ENCODE measurements at regions not wholly inside any gene's neighbourhood (a gene's known extent, or its start where the extent isn't known, plus 50 kb on each side); places are given as distances from the start of the nearest gene placed in this dataset.
"Not testable (repeated sequence)": the region's sequence is repeated elsewhere in the genome, so short reads cannot be mapped to it uniquely, and the experiment has no call there.

DNA sequence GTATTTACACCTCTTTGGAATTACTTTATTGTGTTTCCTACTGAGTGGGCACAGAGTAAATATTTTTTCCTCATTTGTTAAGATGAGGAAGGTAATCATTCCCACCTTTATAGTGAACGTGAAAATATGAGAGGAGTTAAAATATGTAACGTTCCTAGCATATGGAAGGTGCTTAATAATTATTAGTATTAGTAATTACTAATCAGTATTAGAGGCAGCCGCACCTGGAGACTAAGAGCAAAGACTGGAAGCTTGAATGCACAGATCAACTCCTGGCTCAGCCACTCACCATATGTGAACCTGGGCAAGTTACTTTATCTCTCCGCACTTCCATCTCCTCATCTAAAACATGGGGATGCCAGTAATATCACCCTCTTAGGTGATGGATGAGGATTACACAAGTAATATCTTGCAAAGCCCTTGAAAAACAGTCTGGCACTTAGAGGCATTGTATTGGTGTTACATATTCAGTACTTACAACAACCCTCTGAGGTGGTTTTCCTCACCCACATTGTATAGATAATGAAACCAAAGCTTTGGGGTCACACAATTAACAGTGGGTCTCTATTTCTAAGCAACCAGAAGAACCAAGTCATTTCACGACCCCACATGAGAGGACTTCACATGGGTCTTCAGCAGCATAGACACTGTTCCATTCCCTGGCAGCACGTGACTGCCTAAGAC, 100.3 kb upstream of the KCTD1 start:
- no peak for DNase-seq

GRCh38 chr18:26646901-26647300, 98.5 kb upstream of the KCTD1 start:
- no peak for DNase-seq

DNA sequence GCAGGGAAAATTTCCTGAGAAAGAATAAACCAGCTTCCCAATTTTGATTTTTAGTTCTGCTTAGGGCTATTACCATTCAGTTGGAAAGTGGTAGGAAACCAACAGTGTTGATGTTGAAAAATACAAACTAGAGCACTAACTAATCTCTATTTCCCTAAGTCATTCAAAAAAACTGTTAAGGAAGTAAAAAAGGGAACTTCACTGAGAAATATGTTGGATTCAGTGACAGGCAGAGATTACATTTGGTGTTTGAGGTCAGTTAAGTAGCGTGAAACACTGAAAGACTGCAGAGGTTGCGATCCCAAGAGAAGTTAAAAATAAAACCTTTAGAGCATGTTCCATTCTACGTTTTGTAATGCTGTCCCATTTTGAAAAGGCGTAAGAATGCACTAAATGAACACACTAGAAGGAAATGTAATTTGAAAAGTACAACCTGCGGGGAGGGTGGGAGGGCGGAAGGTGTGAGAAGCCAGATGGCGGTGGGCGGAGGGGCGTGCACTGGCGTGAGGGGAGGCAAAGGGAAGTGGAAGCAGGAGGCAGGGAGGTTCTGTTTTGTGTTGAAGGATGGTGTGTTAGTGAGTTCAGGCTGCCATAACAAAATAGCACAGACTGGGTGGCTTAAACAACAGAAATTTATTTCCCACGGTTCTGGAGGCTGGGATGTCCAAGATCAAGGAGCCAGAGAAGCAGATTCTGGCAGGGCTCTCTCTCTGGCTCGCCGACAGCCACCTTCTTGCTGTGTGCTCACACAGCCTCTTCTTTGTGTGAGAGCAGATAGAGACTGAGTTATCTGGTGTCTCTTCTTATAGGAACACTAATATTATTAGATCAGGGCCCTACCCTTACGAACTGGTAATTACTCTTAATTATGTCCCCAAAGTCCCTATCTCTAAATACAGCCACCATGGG, 94.3 kb upstream of the KCTD1 start:
- DNase-seq: no peak

GRCh38 chr18:26640541-26640940, 92.2 kb upstream of the KCTD1 start:
- no peak for DNase-seq

GRCh38 chr18:26639149-26639548, 90.8 kb upstream of the KCTD1 start:
- no peak for DNase-seq

GRCh38 chr18:26637983-26638382, 89.6 kb upstream of the KCTD1 start:
- no peak for DNase-seq

- no peak for DNase-seq
Measured at GRCh38 chr18:26637324-26637723, 89.0 kb upstream of the KCTD1 start.

GRCh38 chr18:26635466-26635865, 87.1 kb upstream of the KCTD1 start:
- no peak for DNase-seq

DNA sequence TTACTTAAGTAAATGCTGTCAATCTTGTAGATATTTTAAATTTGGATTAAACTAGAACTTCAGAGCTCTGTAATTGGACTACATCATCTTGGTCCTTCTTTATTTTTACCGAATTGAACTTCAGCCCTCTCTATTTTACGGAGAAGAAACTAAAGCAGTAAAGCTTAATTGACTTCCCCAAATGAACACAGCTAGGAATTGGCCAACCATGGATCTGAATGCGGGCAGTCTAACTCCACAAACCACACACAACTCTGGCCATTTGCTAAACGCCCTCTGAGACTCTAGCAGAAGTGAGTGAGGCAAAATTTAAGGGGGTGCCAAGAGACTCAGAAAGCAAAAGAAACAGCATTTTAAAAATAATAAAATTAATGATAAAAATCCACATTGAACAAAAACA, 86.3 kb upstream of the KCTD1 start:
- no peak for DNase-seq

GRCh38 chr18:26631135-26631534, 82.8 kb upstream of the KCTD1 start:
- no peak for DNase-seq

- peak; percentile 38 for DNase-seq
Measured at GRCh38 chr18:26630596-26630995, 82.2 kb upstream of the KCTD1 start.

DNA sequence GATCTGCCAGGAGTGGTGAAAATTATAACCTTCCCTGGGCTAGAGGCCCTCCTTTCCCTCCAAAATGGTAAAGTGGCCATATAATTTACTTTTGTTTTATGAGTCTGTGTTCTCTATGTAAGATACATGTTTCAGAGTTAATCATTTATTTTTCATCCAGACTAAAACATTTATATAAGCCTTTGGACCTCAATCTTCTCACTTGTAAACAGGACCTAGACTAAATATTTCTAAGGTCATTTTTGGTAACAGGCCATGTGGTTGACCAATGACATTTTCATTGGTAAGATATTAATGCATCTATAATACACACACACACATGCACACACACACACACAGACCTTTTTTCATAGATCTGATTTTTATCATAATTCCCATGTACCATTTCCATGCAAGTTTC, 79.7 kb upstream of the KCTD1 start:
- DNase-seq: no peak

DNA sequence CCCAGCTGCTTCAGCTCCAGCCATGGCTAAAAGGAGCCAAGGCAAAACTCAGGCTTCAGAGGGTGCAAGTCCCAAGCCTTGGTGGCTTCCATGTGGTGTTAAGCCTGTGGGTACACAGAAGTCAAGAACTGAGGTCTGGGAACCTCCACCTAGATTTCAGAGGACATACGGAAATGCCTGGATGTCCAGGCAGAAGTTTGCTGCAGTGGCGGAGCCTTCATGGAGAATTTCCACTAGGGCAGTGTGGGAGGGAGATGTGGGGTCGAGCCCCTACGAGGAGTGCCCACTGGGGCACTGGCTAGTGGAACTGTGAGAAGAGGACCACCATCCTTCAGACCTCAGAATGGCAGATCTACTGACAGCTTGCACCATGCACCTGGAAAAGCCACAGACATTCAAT, 76.1 kb upstream of the KCTD1 start:
- DNase-seq: no peak

GRCh38 chr18:26623314-26623713, 75.0 kb upstream of the KCTD1 start:
- DNase-seq: not testable (repeated sequence)

GRCh38 chr18:26621161-26622026, 73.0 kb upstream of the KCTD1 start:
- peak; percentile 66 for DNase-seq

- DNase-seq: no peak
Measured at GRCh38 chr18:26619350-26619749, 71.0 kb upstream of the KCTD1 start.

DNA sequence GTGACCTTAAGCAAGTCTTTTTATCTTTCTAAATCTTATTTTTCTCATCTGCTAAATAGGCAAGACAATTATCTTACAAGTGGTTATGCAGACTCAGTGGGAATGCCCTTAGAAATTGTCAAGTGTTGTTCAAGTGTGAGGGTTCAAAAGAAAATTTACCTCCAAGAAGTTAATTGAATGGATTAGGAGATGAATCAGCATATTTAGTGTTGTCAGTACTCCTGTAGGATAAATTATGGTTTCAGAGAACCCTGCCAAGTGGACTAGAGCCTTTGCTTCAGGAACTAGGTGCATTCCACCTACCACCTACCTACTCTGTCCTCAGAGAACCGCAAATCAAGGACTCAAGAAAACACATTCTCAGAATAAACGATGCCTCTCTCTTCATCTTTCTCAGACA, 69.8 kb upstream of the KCTD1 start:
- DNase-seq: no peak

GRCh38 chr18:26617151-26617554, 68.8 kb upstream of the KCTD1 start:
- no peak for DNase-seq

DNA sequence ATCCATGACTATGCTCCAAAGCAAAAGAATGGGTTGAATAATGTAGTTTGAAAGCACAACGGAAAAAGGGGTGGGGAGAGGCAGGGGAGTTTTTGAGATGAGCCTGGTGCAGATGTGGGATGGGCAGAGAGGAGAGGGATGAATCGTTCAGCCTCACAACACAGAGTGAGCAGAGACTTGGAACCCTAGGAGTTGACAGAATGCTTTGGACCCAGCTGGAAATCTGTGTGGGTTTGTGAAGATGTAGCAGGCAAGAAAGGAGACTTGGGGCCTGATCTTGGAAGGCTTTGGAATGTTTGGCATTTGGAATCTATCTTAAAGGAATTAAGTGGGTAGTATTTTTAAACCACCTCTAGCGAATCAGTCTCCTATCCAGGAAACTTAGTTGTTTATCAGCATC, 66.0 kb upstream of the KCTD1 start:
- DNase-seq: no peak

All from hematopoietic multipotent progenitor cell treated with erythropoietin and hydrocortisone succinate and interleukin-3 and kit ligand, for 8 days (in vitro differentiated cells).